Calu3 (cell line): ENCODE measurements at regions not wholly inside any gene's neighbourhood (a gene's known extent, or its start where the extent isn't known, plus 50 kb on each side); places are given as distances from the start of the nearest gene placed in this dataset.
A peak's percentile ranks its signal among the peaks of the same experiment; 100 is the strongest.
"Not testable (repeated sequence)": the region's sequence is repeated elsewhere in the genome, so short reads cannot be mapped to it uniquely, and the experiment has no call there.

Experiments used
- BruUV-seq: library from RNA; stranded (reverse); fragments of 400-500 nt; replicated peaks from 2 replicates; lab custom pipeline; 2021; lab: Mats Ljungman, UMichigan
- CTCF ChIA-PET: fragments of 300-600 bp; sonication (Branson Sonifier 250); formaldehyde crosslinking; loops from one replicate; lab custom pipeline; 2022; ENCODE audit warnings: antibody characterized with exemption; lab: Charles Lee
- DNase-seq: peaks from one replicate; pipeline ENCODE4 v3.0.0; 2022
- H3K27ac Mint-ChIP-seq: one replicate; pipeline ENCODE4 v1.8.0; 2022; ENCODE audit warnings: mixed read lengths; ENCODE audit not compliant: unreplicated experiment
- H3K27me3 Mint-ChIP-seq: one replicate; pipeline ENCODE4 v1.8.0; 2022; ENCODE audit warnings: mixed read lengths; ENCODE audit not compliant: unreplicated experiment
- H3K36me3 Mint-ChIP-seq: one replicate; pipeline ENCODE4 v1.8.0; 2022; ENCODE audit warnings: mild to moderate bottlenecking, moderate library complexity, mixed read lengths; ENCODE audit not compliant: insufficient read depth, unreplicated experiment
- H3K4me1 Mint-ChIP-seq: one replicate; pipeline ENCODE4 v1.8.0; 2022; ENCODE audit warnings: mild to moderate bottlenecking, low read depth, mixed read lengths; ENCODE audit not compliant: unreplicated experiment
- H3K4me3 Mint-ChIP-seq: one replicate; pipeline ENCODE4 v1.8.0; 2022; ENCODE audit warnings: mild to moderate bottlenecking, low read depth, moderate library complexity, mixed read lengths; ENCODE audit not compliant: unreplicated experiment
- H3K9me3 Mint-ChIP-seq: one replicate; pipeline ENCODE4 v1.8.0; 2022; ENCODE audit warnings: low read depth, mixed read lengths; ENCODE audit not compliant: unreplicated experiment
- intact Hi-C: fragments of 100-400 bp; cut with micrococcal nuclease; formaldehyde crosslinking; loops from one replicate; pipeline ENCODE4 v1.10.0; 2022; ENCODE audit not compliant: unreplicated experiment
- TF ChIP-seq, protein P1 (sequence below): fragments of 200-600 bp; IDR thresholded peaks from one replicate; pipeline ENCODE4 v1.8.0; 2022; ENCODE audit warnings: antibody characterized with exemption; ENCODE audit not compliant: unreplicated experiment

DNA sequence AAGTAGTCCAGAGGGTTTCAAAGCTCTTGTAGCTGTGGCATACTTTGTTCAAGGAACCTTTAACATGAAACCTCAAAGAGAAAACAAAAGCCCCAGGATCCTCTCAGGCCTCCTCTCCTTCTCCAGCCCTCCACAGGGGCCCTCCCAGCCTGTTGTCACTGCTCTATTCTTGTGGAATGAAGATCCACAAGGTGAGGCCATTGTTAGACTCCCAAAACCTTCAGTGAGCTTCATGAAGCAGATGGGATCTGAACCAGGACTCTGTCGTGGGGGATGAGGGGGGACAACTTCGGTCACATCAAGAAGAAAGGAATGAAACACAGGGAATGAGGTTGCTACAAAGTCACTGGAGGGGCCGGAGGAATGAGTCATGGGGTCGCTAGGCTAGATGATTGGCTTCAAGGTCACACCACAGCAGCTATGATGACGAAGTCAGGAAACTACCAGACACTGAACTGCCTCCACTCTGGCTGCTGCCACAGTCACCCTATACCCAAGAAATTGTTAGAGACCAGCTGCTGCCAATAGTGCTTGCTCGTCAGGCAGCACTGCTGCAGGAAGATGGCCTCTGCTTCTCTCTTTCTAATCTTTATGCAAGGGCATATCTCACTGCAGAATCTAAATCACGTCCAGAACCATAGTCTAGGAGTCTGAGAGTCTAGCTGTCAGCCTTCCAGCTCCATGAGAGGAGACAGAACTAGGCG, 208.8 kb downstream of the HIBADH start:
- Mint-ChIP-seq H3K4me1 (peaks cover 14% of the 10 kb centered on the region), H3K9me3 (no peaks in the 10 kb centered on the region), H3K27ac (no peak overlapping the region), H3K36me3 (no peaks in the 10 kb centered on the region), H3K4me3 (no peak overlapping the region), H3K27me3 (no peaks in the 10 kb centered on the region)
- CTCF ChIA-PET, result interaction anchor here (1.6 to 1.9 kb wide), 2 partner anchors 29 to 31 kb away, joined by 3 to 5 read pairs; no protein-coding TSS in a partner anchor
- TF ChIP-seq, protein P1, sequence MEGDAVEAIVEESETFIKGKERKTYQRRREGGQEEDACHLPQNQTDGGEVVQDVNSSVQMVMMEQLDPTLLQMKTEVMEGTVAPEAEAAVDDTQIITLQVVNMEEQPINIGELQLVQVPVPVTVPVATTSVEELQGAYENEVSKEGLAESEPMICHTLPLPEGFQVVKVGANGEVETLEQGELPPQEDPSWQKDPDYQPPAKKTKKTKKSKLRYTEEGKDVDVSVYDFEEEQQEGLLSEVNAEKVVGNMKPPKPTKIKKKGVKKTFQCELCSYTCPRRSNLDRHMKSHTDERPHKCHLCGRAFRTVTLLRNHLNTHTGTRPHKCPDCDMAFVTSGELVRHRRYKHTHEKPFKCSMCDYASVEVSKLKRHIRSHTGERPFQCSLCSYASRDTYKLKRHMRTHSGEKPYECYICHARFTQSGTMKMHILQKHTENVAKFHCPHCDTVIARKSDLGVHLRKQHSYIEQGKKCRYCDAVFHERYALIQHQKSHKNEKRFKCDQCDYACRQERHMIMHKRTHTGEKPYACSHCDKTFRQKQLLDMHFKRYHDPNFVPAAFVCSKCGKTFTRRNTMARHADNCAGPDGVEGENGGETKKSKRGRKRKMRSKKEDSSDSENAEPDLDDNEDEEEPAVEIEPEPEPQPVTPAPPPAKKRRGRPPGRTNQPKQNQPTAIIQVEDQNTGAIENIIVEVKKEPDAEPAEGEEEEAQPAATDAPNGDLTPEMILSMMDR, result no peak
- no TSS peak for BruUV-seq
- intact Hi-C loops, result no loop called here
- peak; percentile 19 for DNase-seq

DNA sequence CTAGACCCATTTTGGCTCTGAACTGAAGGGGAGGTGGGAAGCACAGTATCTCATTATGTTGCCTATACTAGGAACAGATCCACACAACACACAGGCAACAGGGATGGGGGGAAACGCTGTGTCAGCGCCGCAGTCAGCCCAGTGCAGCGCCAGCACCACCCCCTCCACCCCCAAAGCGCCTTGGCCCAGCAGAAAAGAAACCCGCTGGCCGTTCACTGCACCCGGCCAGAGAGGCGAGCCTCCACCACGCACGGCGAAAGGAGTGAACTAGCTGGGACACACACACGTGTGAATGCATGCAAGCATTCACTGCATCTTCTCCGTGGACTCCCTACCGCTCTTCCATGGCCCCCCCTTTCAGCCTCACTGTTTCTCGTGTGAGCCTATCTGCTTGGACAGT, 205.6 kb downstream of the HIBADH start:
- H3K27ac Mint-ChIP-seq, BruUV-seq, H3K9me3 Mint-ChIP-seq, H3K36me3 Mint-ChIP-seq, CTCF ChIA-PET, intact Hi-C loops, H3K4me3 Mint-ChIP-seq, H3K27me3 Mint-ChIP-seq, DNase-seq: not testable (repeated sequence)
- H3K4me1 Mint-ChIP-seq, result peaks cover 14% of the 10 kb centered on the region

DNA sequence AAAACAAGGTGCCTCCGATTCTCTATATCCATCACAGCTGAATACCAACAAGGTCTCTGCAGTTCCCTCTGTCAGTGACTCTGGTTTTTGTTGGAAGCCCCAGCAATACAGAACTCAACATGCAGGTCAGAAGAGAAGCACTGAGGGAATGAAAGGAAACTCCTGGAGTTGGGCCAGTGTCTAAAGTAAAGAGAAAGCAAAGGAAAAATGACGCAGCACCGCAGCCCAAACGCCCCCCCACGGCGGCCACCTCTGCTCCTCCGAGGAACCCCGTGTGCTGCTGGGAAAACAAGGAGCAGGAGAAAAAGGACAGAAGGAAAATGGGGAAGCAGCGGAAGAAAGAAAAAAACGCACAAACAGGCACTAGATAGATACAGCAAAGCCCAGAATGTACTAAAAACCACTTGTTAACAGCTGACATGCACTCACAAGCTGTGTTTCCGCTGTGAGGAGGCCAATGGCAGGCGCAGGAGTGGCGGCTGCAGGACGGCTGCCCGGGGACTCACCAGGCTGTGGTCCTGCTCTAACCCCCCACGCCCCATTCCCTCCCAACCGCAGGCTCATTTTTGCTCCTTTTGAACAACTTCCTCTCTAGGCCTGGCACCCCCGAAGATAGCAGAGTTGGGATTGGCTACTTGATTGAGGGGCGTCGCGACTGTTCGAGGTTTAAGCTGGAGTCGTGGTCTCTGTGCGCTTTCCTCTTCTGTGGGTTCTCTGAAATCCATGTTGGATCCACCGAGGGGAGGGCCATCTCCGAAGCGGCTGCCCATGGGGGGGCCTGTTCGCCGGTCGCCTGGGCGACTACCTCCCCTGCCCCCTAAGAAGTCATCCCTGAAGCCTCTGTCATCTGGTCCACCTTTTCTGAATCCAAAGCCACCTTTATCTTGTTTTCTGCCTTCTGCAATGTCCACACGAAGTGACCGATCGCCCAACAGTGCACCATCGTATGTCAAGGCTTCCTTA, 204.8 kb downstream of the HIBADH start:
- peaks cover 14% of the 10 kb centered on the region for H3K4me1 Mint-ChIP-seq
- BruUV-seq, result not testable (repeated sequence)

DNA sequence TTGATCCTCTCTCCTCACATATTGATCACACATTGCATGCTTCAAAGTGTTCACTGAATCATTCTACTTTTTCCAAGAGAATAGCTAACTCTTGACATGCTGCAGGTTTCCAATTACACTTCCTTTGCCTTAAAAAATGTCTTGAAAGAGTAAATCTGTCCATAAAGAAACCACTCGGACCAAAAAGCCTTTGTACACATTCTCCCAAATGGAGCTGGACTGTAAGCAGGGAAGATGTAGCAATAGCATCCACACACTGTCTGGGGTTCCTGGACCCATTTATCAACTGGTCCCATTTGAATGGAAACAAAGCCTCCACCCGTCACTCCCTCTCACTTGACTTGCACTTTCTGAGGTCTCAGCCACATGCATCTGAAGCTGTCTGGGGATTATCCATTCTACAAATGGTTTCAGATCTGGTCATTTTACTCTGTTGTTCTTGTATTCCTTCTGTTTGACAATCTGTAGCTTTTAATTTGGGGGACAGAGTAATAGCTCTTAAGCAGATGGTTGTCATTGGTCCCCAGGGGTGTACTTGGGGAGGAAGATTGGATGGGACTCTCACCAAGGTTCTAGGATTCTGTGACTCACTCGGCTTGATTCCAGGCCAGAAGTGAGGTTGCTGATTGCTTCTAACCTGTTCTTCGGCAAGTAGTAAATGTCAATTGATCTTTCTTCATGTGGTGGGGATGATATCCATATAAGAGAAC, 203.5 kb downstream of the HIBADH start:
- BruUV-seq, result no TSS peak

More for the DNA sequence above, 204.8 kb downstream of the HIBADH start:
- H3K9me3 Mint-ChIP-seq, intact Hi-C loops, H3K27me3 Mint-ChIP-seq, H3K4me3 Mint-ChIP-seq, H3K27ac Mint-ChIP-seq, CTCF ChIA-PET, DNase-seq, H3K36me3 Mint-ChIP-seq: not testable (repeated sequence)

More for the DNA sequence above, 203.5 kb downstream of the HIBADH start:
- CTCF ChIA-PET, result no interaction called here
- H3K36me3 Mint-ChIP-seq, result no peaks in the 10 kb centered on the region
- intact Hi-C loops, result no loop called here
- no peak for DNase-seq
- peaks cover 2% of the 10 kb centered on the region for H3K9me3 Mint-ChIP-seq
- no peaks in the 10 kb centered on the region for H3K27me3 Mint-ChIP-seq
- H3K4me3 Mint-ChIP-seq, result no peak overlapping the region
- TF ChIP-seq, protein P1, result no peak
- peaks cover 4% of the 10 kb centered on the region for H3K4me1 Mint-ChIP-seq
- H3K27ac Mint-ChIP-seq, result no peak overlapping the region
